ENCODE measurements at regions not wholly inside any gene's neighbourhood (a gene's known extent, or its start where the extent isn't known, plus 50 kb on each side); places are given as distances from the start of the nearest gene placed in this dataset.

- Histone ChIP-seq H3K4me1 (ENCODE audit: control insufficient read depth in 1 of 2, insufficient read depth in 2 of 2, low read length in 2 of 2) (no peaks in the 10 kb centered on the region), H3K36me3 (replicated peaks in 1 of 2; ENCODE audit: control insufficient read depth in 1 of 2, insufficient read depth in 2 of 2, low read length in 2 of 2) (no peaks in the 10 kb centered on the region), H3K27ac (ENCODE audit: low read depth in 1 of 2, low read length in 2 of 2) (no peak overlapping the region), H3K4me3 (replicated peaks in 1 of 3; ENCODE audit: low read depth in 2 of 3, low read length in 3 of 3) (no peak overlapping the region), H4K20me1 (ENCODE audit: insufficient read depth, low read length) (no peaks in the 10 kb centered on the region), H3K27me3 (ENCODE audit: control insufficient read depth in 2 of 2, insufficient read depth in 2 of 2, low read length in 2 of 2) (no peaks in the 10 kb centered on the region), H3K9me3 (replicated peaks in 1 of 2; ENCODE audit: control insufficient read depth in 1 of 2, insufficient read depth in 1 of 2, low read length in 2 of 2) (peaks cover 12 to 17% of the 10 kb centered on the region in 2 donors), H3K79me2 (ENCODE audit: insufficient read depth, low read length) (no peaks in the 10 kb centered on the region), H2AFZ (ENCODE audit: insufficient read depth, low read depth, low read length, poor library complexity, severe bottlenecking) (no peak overlapping the region), H3K9ac (ENCODE audit: insufficient read depth, low read length, poor library complexity, severe bottlenecking) (no peak overlapping the region), H3K4me2 (replicated peaks; ENCODE audit: extremely low read depth, low read length, poor library complexity, severe bottlenecking) (no peak overlapping the region)
- Mint-ChIP-seq H3K27me3 (ENCODE audit: low read depth in 3 of 3) (no peaks in the 10 kb centered on the region), H3K4me3 (no peak overlapping the region), H3K9me3 (peaks cover 2 to 13% (median 6%) of the 10 kb centered on the region in 7 donors), H3K27ac (no peak overlapping the region), H3K36me3 (no peaks in the 10 kb centered on the region), H3K4me1 (no peaks in the 10 kb centered on the region)
- TF ChIP-seq CTCF (IDR thresholded peaks at IDR 0.05) = no peak
- no peak for DNase-seq
- intact Hi-C loops (cut with micrococcal nuclease) = no loop called here
- no CpG with 5 or more reads among the region's 2 CpGs for WGBS (ENCODE audit: insufficient coverage)
Observed at GRCh38 chr5:63811286-63811685, 151.0 kb downstream of the HTR1A start.

GRCh38 chr5:63805151-63805550, 157.1 kb downstream of the HTR1A start:
- H3K9me3 Mint-ChIP-seq = peaks cover 0 to 5% (median 2%) of the 10 kb centered on the region in 7 donors
- no peaks in the 10 kb centered on the region for H3K4me1 Mint-ChIP-seq
- no peaks in the 10 kb centered on the region for H3K79me2 ChIP-seq (ENCODE audit: insufficient read depth, low read length)
- H3K36me3 ChIP-seq (replicated peaks in 1 of 2; ENCODE audit: control insufficient read depth in 1 of 2, insufficient read depth in 2 of 2, low read length in 2 of 2) = no peaks in the 10 kb centered on the region
- H4K20me1 ChIP-seq (ENCODE audit: insufficient read depth, low read length) = no peaks in the 10 kb centered on the region
- no peak for DNase-seq
- peaks cover 0 to 2% (median 0%) of the 10 kb centered on the region in 3 donors for H3K27me3 Mint-ChIP-seq (ENCODE audit: low read depth in 3 of 3)
- no peaks in the 10 kb centered on the region for H3K36me3 Mint-ChIP-seq
- no peak overlapping the region for H3K9ac ChIP-seq (ENCODE audit: insufficient read depth, low read length, poor library complexity, severe bottlenecking)
- intact Hi-C loops (cut with micrococcal nuclease) = no loop called here
- no peak overlapping the region for H3K4me3 ChIP-seq (replicated peaks in 1 of 3; ENCODE audit: low read depth in 2 of 3, low read length in 3 of 3)
- peaks cover 0 to 2% of the 10 kb centered on the region in 2 donors for H3K9me3 ChIP-seq (replicated peaks in 1 of 2; ENCODE audit: control insufficient read depth in 1 of 2, insufficient read depth in 1 of 2, low read length in 2 of 2)
- no peak overlapping the region for H2AFZ ChIP-seq (ENCODE audit: insufficient read depth, low read depth, low read length, poor library complexity, severe bottlenecking)
- no peaks in the 10 kb centered on the region for H3K27me3 ChIP-seq (ENCODE audit: control insufficient read depth in 2 of 2, insufficient read depth in 2 of 2, low read length in 2 of 2)
- no peak overlapping the region for H3K27ac ChIP-seq (ENCODE audit: low read depth in 1 of 2, low read length in 2 of 2)
- H3K4me3 Mint-ChIP-seq = no peak overlapping the region
- TF ChIP-seq CTCF (IDR thresholded peaks at IDR 0.05) = no peak
- no CpG with 5 or more reads among the region's 1 CpG for WGBS (ENCODE audit: insufficient coverage)
- H3K27ac Mint-ChIP-seq = no peak overlapping the region
- no peaks in the 10 kb centered on the region for H3K4me1 ChIP-seq (ENCODE audit: control insufficient read depth in 1 of 2, insufficient read depth in 2 of 2, low read length in 2 of 2)
- no peak overlapping the region for H3K4me2 ChIP-seq (replicated peaks; ENCODE audit: extremely low read depth, low read length, poor library complexity, severe bottlenecking)

All from CD14-positive monocyte (primary cell).